NCI-H774 (cell line): ENCODE measurements at regions not wholly inside any gene's neighbourhood (a gene's known extent, or its start where the extent isn't known, plus 50 kb on each side); places are given as distances from the start of the nearest gene placed in this dataset.
"Not testable (repeated sequence)": the region's sequence is repeated elsewhere in the genome, so short reads cannot be mapped to it uniquely, and the experiment has no call there.

Source experiments
- DNase-seq: peaks from one replicate; lab custom pipeline; 2025; lab: John Stamatoyannopoulos, UW

- DNase-seq, result no peak
These were observed 468.2 kb downstream of the MMUT start for GRCh38 chr6:48994811-48995210.

GRCh38 chr6:48990739-48991138, 472.3 kb downstream of the MMUT start:
- no peak for DNase-seq

GRCh38 chr6:48986845-48987244, 476.2 kb downstream of the MMUT start:
- no peak for DNase-seq

GRCh38 chr6:48986105-48986504, 476.9 kb downstream of the MMUT start:
- DNase-seq, result no peak

GRCh38 chr6:48985025-48985424, 478.0 kb downstream of the MMUT start:
- no peak for DNase-seq

- not testable (repeated sequence) for DNase-seq
These were observed 479.1 kb downstream of the MMUT start for GRCh38 chr6:48983968-48984367.

GRCh38 chr6:48983377-48983776, 479.7 kb downstream of the MMUT start:
- DNase-seq, result no peak

- DNase-seq, result no peak
These were observed 483.2 kb downstream of the MMUT start for GRCh38 chr6:48979806-48980205.

- no peak for DNase-seq
These were observed 484.0 kb downstream of the MMUT start for GRCh38 chr6:48979085-48979484.

GRCh38 chr6:48978016-48978415, 485.0 kb downstream of the MMUT start:
- no peak for DNase-seq

- no peak for DNase-seq
These were observed 485.5 kb downstream of the MMUT start for GRCh38 chr6:48977573-48977972.

GRCh38 chr6:48973491-48973890, 489.6 kb downstream of the MMUT start:
- DNase-seq, result no peak

GRCh38 chr6:48961781-48962415, 501.2 kb downstream of the MMUT start:
- peak; percentile 34 for DNase-seq

- no peak for DNase-seq
These were observed 503.6 kb downstream of the MMUT start for GRCh38 chr6:48959251-48960060.

GRCh38 chr6:48957781-48958180, 505.3 kb downstream of the MMUT start:
- DNase-seq, result no peak

- DNase-seq, result no peak
These were observed 511.1 kb downstream of the MMUT start for GRCh38 chr6:48951917-48952316.

- DNase-seq, result peak; percentile 83
These were observed 518.8 kb downstream of the MMUT start for GRCh38 chr6:48944276-48944675.

- DNase-seq, result no peak
These were observed 529.9 kb downstream of the MMUT start for GRCh38 chr6:48933136-48933535.

- no peak for DNase-seq
These were observed 534.1 kb downstream of the MMUT start for GRCh38 chr6:48928937-48929336.

GRCh38 chr6:48922837-48923236, 540.2 kb downstream of the MMUT start:
- DNase-seq, result no peak

- no peak for DNase-seq
These were observed 543.5 kb downstream of the MMUT start for GRCh38 chr6:48919555-48919954.

GRCh38 chr6:48917233-48917632, 545.8 kb downstream of the MMUT start:
- no peak for DNase-seq

- peak; percentile 2 for DNase-seq
These were observed 546.4 kb downstream of the MMUT start for GRCh38 chr6:48916607-48917006.

- no peak for DNase-seq
These were observed 547.5 kb downstream of the MMUT start for GRCh38 chr6:48915591-48915990.
